ENCODE measurements at regions not wholly inside any gene's neighbourhood (a gene's known extent, or its start where the extent isn't known, plus 50 kb on each side); places are given as distances from the start of the nearest gene placed in this dataset.
"Not testable (repeated sequence)": the region's sequence is repeated elsewhere in the genome, so short reads cannot be mapped to it uniquely, and the experiment has no call there.

DNA sequence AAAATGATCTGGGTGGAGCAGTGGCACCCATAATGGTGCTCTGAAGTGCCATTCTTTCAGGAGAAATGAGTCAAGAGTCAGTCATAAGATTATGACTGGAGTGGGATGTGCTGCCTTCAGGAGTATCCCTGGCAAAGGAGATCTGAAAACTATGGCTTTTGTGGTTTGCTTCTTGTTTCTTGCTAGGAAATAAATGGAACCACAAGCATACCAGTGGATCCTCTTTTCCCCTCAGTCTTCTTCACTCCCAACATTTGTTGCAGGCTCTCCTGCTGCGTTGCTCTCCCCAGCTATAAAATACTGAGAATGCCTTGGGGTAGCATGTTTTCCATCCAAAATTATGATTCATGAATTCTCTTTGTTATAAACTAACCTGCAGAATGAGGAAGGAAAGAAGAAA lies 199.1 kb downstream of the NNT start:
- Histone ChIP-seq H3K4me1 (ENCODE audit: control insufficient read depth in 1 of 2, insufficient read depth in 2 of 2, low read length in 2 of 2) (no peaks in the 10 kb centered on the region), H3K9ac (ENCODE audit: insufficient read depth, low read length, poor library complexity, severe bottlenecking) (no peak overlapping the region), H3K27me3 (ENCODE audit: control insufficient read depth in 2 of 2, insufficient read depth in 2 of 2, low read length in 2 of 2) (no peaks in the 10 kb centered on the region), H3K4me2 (replicated peaks; ENCODE audit: extremely low read depth, low read length, poor library complexity, severe bottlenecking) (no peak overlapping the region), H2AFZ (ENCODE audit: insufficient read depth, low read depth, low read length, poor library complexity, severe bottlenecking) (no peak overlapping the region), H3K27ac (ENCODE audit: low read depth in 1 of 2, low read length in 2 of 2) (no peak overlapping the region), H3K9me3 (replicated peaks in 1 of 2; ENCODE audit: control insufficient read depth in 1 of 2, insufficient read depth in 1 of 2, low read length in 2 of 2) (no peaks in the 10 kb centered on the region), H3K4me3 (replicated peaks in 1 of 3; ENCODE audit: low read depth in 2 of 3, low read length in 3 of 3) (no peak overlapping the region), H3K36me3 (replicated peaks in 1 of 2; ENCODE audit: control insufficient read depth in 1 of 2, insufficient read depth in 2 of 2, low read length in 2 of 2) (no peaks in the 10 kb centered on the region), H4K20me1 (ENCODE audit: insufficient read depth, low read length) (no peaks in the 10 kb centered on the region), H3K79me2 (ENCODE audit: insufficient read depth, low read length) (no peaks in the 10 kb centered on the region)
- peaks cover 0 to 2% (median 0%) of the 10 kb centered on the region in 3 donors for H3K27me3 Mint-ChIP-seq (ENCODE audit: low read depth in 3 of 3)
- no peak for DNase-seq
- peaks cover 0 to 5% (median 0%) of the 10 kb centered on the region in 7 donors for H3K9me3 Mint-ChIP-seq
- intact Hi-C loops (cut with micrococcal nuclease) = no loop called here
- TF ChIP-seq, protein P1, sequence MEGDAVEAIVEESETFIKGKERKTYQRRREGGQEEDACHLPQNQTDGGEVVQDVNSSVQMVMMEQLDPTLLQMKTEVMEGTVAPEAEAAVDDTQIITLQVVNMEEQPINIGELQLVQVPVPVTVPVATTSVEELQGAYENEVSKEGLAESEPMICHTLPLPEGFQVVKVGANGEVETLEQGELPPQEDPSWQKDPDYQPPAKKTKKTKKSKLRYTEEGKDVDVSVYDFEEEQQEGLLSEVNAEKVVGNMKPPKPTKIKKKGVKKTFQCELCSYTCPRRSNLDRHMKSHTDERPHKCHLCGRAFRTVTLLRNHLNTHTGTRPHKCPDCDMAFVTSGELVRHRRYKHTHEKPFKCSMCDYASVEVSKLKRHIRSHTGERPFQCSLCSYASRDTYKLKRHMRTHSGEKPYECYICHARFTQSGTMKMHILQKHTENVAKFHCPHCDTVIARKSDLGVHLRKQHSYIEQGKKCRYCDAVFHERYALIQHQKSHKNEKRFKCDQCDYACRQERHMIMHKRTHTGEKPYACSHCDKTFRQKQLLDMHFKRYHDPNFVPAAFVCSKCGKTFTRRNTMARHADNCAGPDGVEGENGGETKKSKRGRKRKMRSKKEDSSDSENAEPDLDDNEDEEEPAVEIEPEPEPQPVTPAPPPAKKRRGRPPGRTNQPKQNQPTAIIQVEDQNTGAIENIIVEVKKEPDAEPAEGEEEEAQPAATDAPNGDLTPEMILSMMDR (IDR thresholded peaks at IDR 0.05) = no peak
- no peaks in the 10 kb centered on the region for H3K36me3 Mint-ChIP-seq
- no peaks in the 10 kb centered on the region for H3K4me1 Mint-ChIP-seq
- H3K4me3 Mint-ChIP-seq = no peak overlapping the region
- WGBS (ENCODE audit: insufficient coverage) = no CpG with 5 or more reads among the region's 1 CpG
- H3K27ac Mint-ChIP-seq = no peak overlapping the region

DNA sequence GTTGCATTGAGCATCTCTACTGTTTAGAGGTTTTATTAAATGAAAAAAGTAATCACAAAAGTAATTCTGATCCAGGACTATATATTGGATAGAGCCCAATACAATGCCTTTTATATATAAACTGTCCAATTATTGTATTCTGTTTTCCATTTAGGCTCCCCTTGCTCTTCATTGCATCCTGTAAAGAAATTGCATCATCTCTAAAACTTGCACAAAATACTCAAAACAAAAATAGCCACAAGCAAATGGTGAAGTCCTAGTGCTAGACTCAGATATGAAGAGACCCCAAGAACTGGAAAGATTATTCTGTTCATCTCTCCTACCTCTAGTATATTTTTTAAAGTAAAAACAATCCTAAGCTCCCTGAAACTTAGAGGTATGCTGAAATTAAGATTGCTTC lies 195.8 kb downstream of the NNT start:
- DNase-seq = no peak
- H3K4me2 ChIP-seq (replicated peaks; ENCODE audit: extremely low read depth, low read length, poor library complexity, severe bottlenecking) = no peak overlapping the region
- H3K79me2 ChIP-seq (ENCODE audit: insufficient read depth, low read length) = no peaks in the 10 kb centered on the region
- H3K4me1 ChIP-seq (ENCODE audit: control insufficient read depth in 1 of 2, insufficient read depth in 2 of 2, low read length in 2 of 2) = no peaks in the 10 kb centered on the region
- H3K9ac ChIP-seq (ENCODE audit: insufficient read depth, low read length, poor library complexity, severe bottlenecking) = no peak overlapping the region
- H3K9me3 ChIP-seq (replicated peaks in 1 of 2; ENCODE audit: control insufficient read depth in 1 of 2, insufficient read depth in 1 of 2, low read length in 2 of 2) = no peaks in the 10 kb centered on the region
- TF ChIP-seq, protein P1 (IDR thresholded peaks at IDR 0.05) = no peak
- Mint-ChIP-seq H3K36me3 (no peaks in the 10 kb centered on the region), H3K9me3 (peaks cover 0 to 10% (median 7%) of the 10 kb centered on the region in 7 donors), H3K27me3 (ENCODE audit: low read depth in 3 of 3) (peaks cover 0 to 4% (median 0%) of the 10 kb centered on the region in 3 donors), H3K4me1 (no peaks in the 10 kb centered on the region), H3K27ac (no peak overlapping the region), H3K4me3 (no peak overlapping the region)
- no peaks in the 10 kb centered on the region for H4K20me1 ChIP-seq (ENCODE audit: insufficient read depth, low read length)
- intact Hi-C loops (cut with micrococcal nuclease) = no loop called here
- no peak overlapping the region for H3K27ac ChIP-seq (ENCODE audit: low read depth in 1 of 2, low read length in 2 of 2)
- no peaks in the 10 kb centered on the region for H3K36me3 ChIP-seq (replicated peaks in 1 of 2; ENCODE audit: control insufficient read depth in 1 of 2, insufficient read depth in 2 of 2, low read length in 2 of 2)
- H3K27me3 ChIP-seq (ENCODE audit: control insufficient read depth in 2 of 2, insufficient read depth in 2 of 2, low read length in 2 of 2) = no peaks in the 10 kb centered on the region
- no peak overlapping the region for H3K4me3 ChIP-seq (replicated peaks in 1 of 3; ENCODE audit: low read depth in 2 of 3, low read length in 3 of 3)
- no peak overlapping the region for H2AFZ ChIP-seq (ENCODE audit: insufficient read depth, low read depth, low read length, poor library complexity, severe bottlenecking)

DNA sequence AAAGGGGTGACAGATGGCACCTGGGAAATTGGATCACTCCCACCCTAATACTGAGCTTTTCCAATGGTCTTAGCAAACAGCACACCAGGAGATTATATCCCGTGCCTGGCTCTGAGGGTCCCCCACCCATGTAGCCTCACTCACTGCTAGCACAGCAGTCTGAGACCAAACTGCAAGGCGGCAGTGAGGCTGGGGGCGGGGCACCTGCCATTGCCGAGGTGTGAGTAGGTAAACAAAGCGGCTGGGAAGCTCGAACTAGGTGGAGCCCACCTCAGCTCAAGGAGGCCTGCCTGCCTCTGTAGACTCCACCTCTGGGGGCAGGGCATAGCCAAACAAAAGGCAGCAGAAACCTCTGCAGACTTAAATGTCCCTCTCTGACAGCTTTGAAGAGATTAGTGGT lies 188.9 kb downstream of the NNT start:
- WGBS (ENCODE audit: insufficient coverage) = 100% methylated on average over 3 of the region's 6 CpGs

More for the DNA sequence above, 188.9 kb downstream of the NNT start:
- peaks cover 4 to 20% (median 14%) of the 10 kb centered on the region in 7 donors for H3K9me3 Mint-ChIP-seq
- DNase-seq; H3K27me3 Mint-ChIP-seq (ENCODE audit: low read depth in 3 of 3); H3K27ac ChIP-seq (ENCODE audit: low read depth in 1 of 2, low read length in 2 of 2); H3K4me1 Mint-ChIP-seq; H3K4me3 ChIP-seq (replicated peaks in 1 of 3; ENCODE audit: low read depth in 2 of 3, low read length in 3 of 3); H3K36me3 ChIP-seq (replicated peaks in 1 of 2; ENCODE audit: control insufficient read depth in 1 of 2, insufficient read depth in 2 of 2, low read length in 2 of 2); H3K9ac ChIP-seq (ENCODE audit: insufficient read depth, low read length, poor library complexity, severe bottlenecking); H4K20me1 ChIP-seq (ENCODE audit: insufficient read depth, low read length); H3K36me3 Mint-ChIP-seq; H3K27me3 ChIP-seq (ENCODE audit: control insufficient read depth in 2 of 2, insufficient read depth in 2 of 2, low read length in 2 of 2); intact Hi-C loops (cut with micrococcal nuclease); H3K4me3 Mint-ChIP-seq; H3K79me2 ChIP-seq (ENCODE audit: insufficient read depth, low read length); H3K27ac Mint-ChIP-seq; H3K4me2 ChIP-seq (replicated peaks; ENCODE audit: extremely low read depth, low read length, poor library complexity, severe bottlenecking); H2AFZ ChIP-seq (ENCODE audit: insufficient read depth, low read depth, low read length, poor library complexity, severe bottlenecking); H3K4me1 ChIP-seq (ENCODE audit: control insufficient read depth in 1 of 2, insufficient read depth in 2 of 2, low read length in 2 of 2): not testable (repeated sequence)
- H3K9me3 ChIP-seq (replicated peaks in 1 of 2; ENCODE audit: control insufficient read depth in 1 of 2, insufficient read depth in 1 of 2, low read length in 2 of 2) = peaks cover 13 to 24% of the 10 kb centered on the region in 2 donors
